Mucosa of descending colon (tissue), 3 donors: ENCODE measurements at regions not wholly inside any gene's neighbourhood (a gene's known extent, or its start where the extent isn't known, plus 50 kb on each side); places are given as distances from the start of the nearest gene placed in this dataset.

Source experiments
- ATAC-seq: fragments of 200-7000 bp; cut with Tn5 transposase; one replicate; pipeline ENCODE4 v1.9.1; 2020; ENCODE audit warnings: mild to moderate bottlenecking, moderate library complexity
- DNase-seq, 3 donors: peaks; one replicate each; pipeline ENCODE4 v3.0.0-alpha.2; 2020
- H3K36me3 ChIP-seq: fragments of 200-600 bp; one replicate; pipeline ENCODE4 v1.8.0; 2021; ENCODE audit warnings: low read depth, mild to moderate bottlenecking
- H3K4me1 ChIP-seq: fragments of 200-600 bp; one replicate; pipeline ENCODE4 v1.8.0; 2021; ENCODE audit warnings: low read depth, mild to moderate bottlenecking
- H3K4me3 ChIP-seq: fragments of 200-600 bp; one replicate; pipeline ENCODE4 v1.8.0; 2021; ENCODE audit warnings: mild to moderate bottlenecking
- H3K9me3 ChIP-seq: fragments of 200-600 bp; one replicate; pipeline ENCODE4 v1.8.0; 2021; ENCODE audit warnings: mild to moderate bottlenecking
- intact Hi-C, 2 donors: fragments of 100-400 bp; cut with DNase I in 1 of 2; cut with micrococcal nuclease in 1 of 2; formaldehyde crosslinking; loops; one replicate each; pipeline versions ENCODE4 v1.11.0 to v1.11.1; 2022; cut with DNase I, micrococcal nuclease
- TF ChIP-seq, protein P1 (sequence below): fragments of 200-600 bp; IDR thresholded peaks from one replicate; pipeline ENCODE4 v1.8.0; 2022; ENCODE audit warnings: antibody characterized with exemption, mild to moderate bottlenecking
- donor health status: DM: no; HTN: no; CAD: no; lungs with moderate emphysema.
- donor health status: DM: no; HTN: no; CAD: no.
- donor health status: DM: no; HTN: yes; CAD: no.

- Histone ChIP-seq H3K9me3 (no peaks in the 10 kb centered on the region), H3K36me3 (no peaks in the 10 kb centered on the region), H3K4me1 (no peaks in the 10 kb centered on the region), H3K4me3 (no peak overlapping the region)
- TF ChIP-seq, protein P1, sequence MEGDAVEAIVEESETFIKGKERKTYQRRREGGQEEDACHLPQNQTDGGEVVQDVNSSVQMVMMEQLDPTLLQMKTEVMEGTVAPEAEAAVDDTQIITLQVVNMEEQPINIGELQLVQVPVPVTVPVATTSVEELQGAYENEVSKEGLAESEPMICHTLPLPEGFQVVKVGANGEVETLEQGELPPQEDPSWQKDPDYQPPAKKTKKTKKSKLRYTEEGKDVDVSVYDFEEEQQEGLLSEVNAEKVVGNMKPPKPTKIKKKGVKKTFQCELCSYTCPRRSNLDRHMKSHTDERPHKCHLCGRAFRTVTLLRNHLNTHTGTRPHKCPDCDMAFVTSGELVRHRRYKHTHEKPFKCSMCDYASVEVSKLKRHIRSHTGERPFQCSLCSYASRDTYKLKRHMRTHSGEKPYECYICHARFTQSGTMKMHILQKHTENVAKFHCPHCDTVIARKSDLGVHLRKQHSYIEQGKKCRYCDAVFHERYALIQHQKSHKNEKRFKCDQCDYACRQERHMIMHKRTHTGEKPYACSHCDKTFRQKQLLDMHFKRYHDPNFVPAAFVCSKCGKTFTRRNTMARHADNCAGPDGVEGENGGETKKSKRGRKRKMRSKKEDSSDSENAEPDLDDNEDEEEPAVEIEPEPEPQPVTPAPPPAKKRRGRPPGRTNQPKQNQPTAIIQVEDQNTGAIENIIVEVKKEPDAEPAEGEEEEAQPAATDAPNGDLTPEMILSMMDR: no peak
- intact Hi-C loops: no loop called here
- DNase-seq: no peak
- no peak for ATAC-seq
Observed at GRCh38 chr10:62726638-62727037, 77.9 kb upstream of the ADO start.

DNA sequence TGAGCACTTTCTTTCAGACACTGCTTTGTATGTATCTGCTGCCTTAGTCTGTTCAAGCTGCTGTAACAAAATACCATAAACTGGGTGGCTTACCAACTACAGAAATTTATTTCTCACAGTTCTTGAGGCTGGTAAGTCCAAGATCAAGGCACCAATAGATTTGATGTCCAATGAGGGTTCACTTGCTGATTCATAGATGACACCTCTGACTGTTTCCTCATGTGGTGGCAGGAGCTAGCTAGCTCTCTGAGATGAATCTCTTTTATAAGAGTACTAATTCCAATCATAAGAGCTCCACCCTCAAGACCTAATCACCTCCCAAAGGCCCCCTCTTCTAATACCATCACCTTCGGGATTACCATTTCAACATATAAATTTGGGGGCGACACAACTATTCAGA, 76.6 kb upstream of the ADO start:
- TF ChIP-seq, protein P1: no peak
- intact Hi-C loops: no loop called here
- no peaks in the 10 kb centered on the region for H3K36me3 ChIP-seq
- no peak for DNase-seq
- H3K4me1 ChIP-seq: no peaks in the 10 kb centered on the region
- no peak overlapping the region for H3K4me3 ChIP-seq
- H3K9me3 ChIP-seq: no peaks in the 10 kb centered on the region
- no peak for ATAC-seq

DNA sequence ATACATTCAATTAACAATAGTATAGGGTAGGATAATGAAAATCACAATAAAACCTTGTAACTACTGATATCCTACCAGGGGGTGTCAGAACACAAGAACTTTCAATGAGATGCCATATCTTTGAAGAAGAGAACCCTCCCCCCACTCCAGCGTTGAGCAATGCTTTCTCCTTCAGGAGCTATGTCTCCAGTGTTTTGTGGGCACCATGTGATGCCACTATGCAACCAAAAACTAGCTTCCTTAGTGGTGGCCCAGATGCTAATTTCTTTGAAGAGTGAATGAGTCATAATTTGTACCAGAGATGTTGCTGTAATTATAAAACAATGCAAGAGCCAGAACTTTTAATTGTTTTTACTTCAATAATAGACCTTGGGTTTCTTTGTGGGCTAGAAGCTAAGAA, 76.0 kb upstream of the ADO start:
- Histone ChIP-seq H3K4me1 (no peaks in the 10 kb centered on the region), H3K36me3 (no peaks in the 10 kb centered on the region), H3K9me3 (no peaks in the 10 kb centered on the region), H3K4me3 (no peak overlapping the region)
- TF ChIP-seq, protein P1: no peak
- DNase-seq (no peak), ATAC-seq (no peak)
- intact Hi-C loops: no loop called here

- no peaks in the 10 kb centered on the region for H3K4me1 ChIP-seq
- intact Hi-C loops: no loop called here
- ATAC-seq (peak; percentile 82), DNase-seq (peak in 1 of 3 donors; percentile 14)
- H3K4me3 ChIP-seq: no peak overlapping the region
- TF ChIP-seq, protein P1: no peak
- H3K36me3 ChIP-seq: no peaks in the 10 kb centered on the region
- no peaks in the 10 kb centered on the region for H3K9me3 ChIP-seq
Observed at GRCh38 chr10:62732841-62733653, 71.5 kb upstream of the ADO start.

GRCh38 chr10:62733654-62734293, 70.7 kb upstream of the ADO start:
- TF ChIP-seq, protein P1: no peak
- H3K36me3 ChIP-seq: no peaks in the 10 kb centered on the region
- ATAC-seq (no peak), DNase-seq (no peak)
- no peaks in the 10 kb centered on the region for H3K9me3 ChIP-seq
- no peaks in the 10 kb centered on the region for H3K4me1 ChIP-seq
- intact Hi-C loops: no loop called here
- no peak overlapping the region for H3K4me3 ChIP-seq
